ENCODE measurements at regions not wholly inside any gene's neighbourhood (a gene's known extent, or its start where the extent isn't known, plus 50 kb on each side); places are given as distances from the start of the nearest gene placed in this dataset.

GRCh38 chr10:131574707-131575430 lies 263.3 kb upstream of the TCERG1L start:
- Histone ChIP-seq H3K4me3 (no peak overlapping the region), H3K4me1 (replicated peaks) (no peaks in the 10 kb centered on the region), H3K36me3 (no peaks in the 10 kb centered on the region), H3K27me3 (replicated peaks; ENCODE audit: insufficient read depth) (no peaks in the 10 kb centered on the region), H3K27ac (no peak overlapping the region), H3K9me3 (no peaks in the 10 kb centered on the region)
- DNase-seq (ENCODE audit: low spot score), result no peak
- WGBS, result 95% methylated on average over 28 of the region's 32 CpGs
- TF ChIP-seq POLR2AphosphoS5 (IDR thresholded peaks at IDR 0.05) (no peak), POLR2A (IDR thresholded peaks at IDR 0.05) (no peak), CTCF (IDR thresholded peaks at IDR 0.05) (no peak)
- intact Hi-C loops (cut with DNase I), result no loop called here

- no peak for TF ChIP-seq CTCF (IDR thresholded peaks at IDR 0.05)
- no peak for TF ChIP-seq POLR2A (IDR thresholded peaks at IDR 0.05)
- no peak for TF ChIP-seq POLR2AphosphoS5 (IDR thresholded peaks at IDR 0.05)
- DNase-seq (ENCODE audit: low spot score), result no peak
- Histone ChIP-seq H3K9me3 (no peaks in the 10 kb centered on the region), H3K27me3 (replicated peaks; ENCODE audit: insufficient read depth) (no peaks in the 10 kb centered on the region), H3K27ac (no peak overlapping the region), H3K36me3 (no peaks in the 10 kb centered on the region), H3K4me3 (no peak overlapping the region), H3K4me1 (replicated peaks) (no peaks in the 10 kb centered on the region)
- WGBS, result 91% methylated on average over 4 of the region's 4 CpGs
- intact Hi-C loops (cut with DNase I), result no loop called here
These were observed 264.4 kb upstream of the TCERG1L start for GRCh38 chr10:131575877-131576276.

- TF ChIP-seq CTCF (IDR thresholded peaks at IDR 0.05) (no peak), POLR2A (IDR thresholded peaks at IDR 0.05) (no peak), POLR2AphosphoS5 (IDR thresholded peaks at IDR 0.05) (no peak)
- Histone ChIP-seq H3K27me3 (replicated peaks; ENCODE audit: insufficient read depth) (no peaks in the 10 kb centered on the region), H3K4me3 (no peak overlapping the region), H3K27ac (no peak overlapping the region), H3K36me3 (no peaks in the 10 kb centered on the region), H3K9me3 (no peaks in the 10 kb centered on the region), H3K4me1 (replicated peaks) (no peaks in the 10 kb centered on the region)
- intact Hi-C loops (cut with DNase I), result no loop called here
- no peak for DNase-seq (ENCODE audit: low spot score)
- 80% methylated on average over 25 of the region's 25 CpGs for WGBS
These were observed 265.0 kb upstream of the TCERG1L start for GRCh38 chr10:131576341-131577177.

GRCh38 chr10:131577178-131577555 lies 265.6 kb upstream of the TCERG1L start:
- intact Hi-C loops (cut with DNase I), result no loop called here
- no peak for TF ChIP-seq POLR2A (IDR thresholded peaks at IDR 0.05)
- H3K36me3 ChIP-seq, result no peaks in the 10 kb centered on the region
- no peak for DNase-seq (ENCODE audit: low spot score)
- H3K4me1 ChIP-seq (replicated peaks), result no peaks in the 10 kb centered on the region
- H3K27me3 ChIP-seq (replicated peaks; ENCODE audit: insufficient read depth), result no peaks in the 10 kb centered on the region
- H3K4me3 ChIP-seq, result no peak overlapping the region
- H3K27ac ChIP-seq, result no peak overlapping the region
- H3K9me3 ChIP-seq, result no peaks in the 10 kb centered on the region
- WGBS, result 74% methylated on average over 9 of the region's 9 CpGs

- intact Hi-C loops (cut with DNase I), result no loop called here
- Histone ChIP-seq H3K27me3 (replicated peaks; ENCODE audit: insufficient read depth) (no peaks in the 10 kb centered on the region), H3K36me3 (no peaks in the 10 kb centered on the region), H3K9me3 (no peaks in the 10 kb centered on the region), H3K4me1 (replicated peaks) (no peaks in the 10 kb centered on the region), H3K4me3 (no peak overlapping the region), H3K27ac (no peak overlapping the region)
- TF ChIP-seq POLR2A (IDR thresholded peaks at IDR 0.05) (no peak), CTCF (IDR thresholded peaks at IDR 0.05) (no peak), POLR2AphosphoS5 (IDR thresholded peaks at IDR 0.05) (no peak)
- 89% methylated on average over 24 of the region's 24 CpGs for WGBS
- DNase-seq (ENCODE audit: low spot score), result no peak
These were observed 266.4 kb upstream of the TCERG1L start for GRCh38 chr10:131577786-131578471.
